ENCODE measurements at regions not wholly inside any gene's neighbourhood (a gene's known extent, or its start where the extent isn't known, plus 50 kb on each side); places are given as distances from the start of the nearest gene placed in this dataset.
"Not testable (repeated sequence)": the region's sequence is repeated elsewhere in the genome, so short reads cannot be mapped to it uniquely, and the experiment has no call there.

DNA sequence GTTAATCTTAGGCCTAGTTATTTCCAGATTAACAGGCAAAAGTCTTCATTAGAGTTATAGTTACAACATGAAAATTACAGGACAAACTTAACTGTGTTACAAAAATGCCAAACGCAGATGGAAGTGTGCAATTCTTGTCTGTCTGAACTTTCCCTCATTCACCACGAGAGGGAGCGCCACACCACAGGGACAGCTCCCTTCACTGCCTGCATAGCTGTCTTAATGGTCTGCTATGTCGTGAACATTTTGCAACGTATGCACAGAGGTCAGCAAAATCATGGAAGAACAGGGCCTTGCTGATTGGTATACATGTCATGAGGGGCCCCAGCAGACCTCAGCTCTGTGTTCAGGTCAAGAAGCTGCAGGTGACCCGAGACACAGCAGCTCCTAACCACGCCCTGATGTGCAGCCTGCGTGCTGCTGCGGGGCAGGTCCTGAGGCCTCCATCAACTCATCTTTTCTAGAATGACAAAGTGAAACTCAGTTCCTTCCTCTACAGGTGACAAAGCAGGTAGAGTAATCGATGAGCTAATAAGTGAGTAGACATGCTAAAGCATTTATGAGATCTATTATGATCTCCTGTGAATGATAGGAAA lies 78.8 kb upstream of the ATP8B1 start:
- peak; percentile 50 for DNase-seq (ENCODE audit: low spot score)

DNA sequence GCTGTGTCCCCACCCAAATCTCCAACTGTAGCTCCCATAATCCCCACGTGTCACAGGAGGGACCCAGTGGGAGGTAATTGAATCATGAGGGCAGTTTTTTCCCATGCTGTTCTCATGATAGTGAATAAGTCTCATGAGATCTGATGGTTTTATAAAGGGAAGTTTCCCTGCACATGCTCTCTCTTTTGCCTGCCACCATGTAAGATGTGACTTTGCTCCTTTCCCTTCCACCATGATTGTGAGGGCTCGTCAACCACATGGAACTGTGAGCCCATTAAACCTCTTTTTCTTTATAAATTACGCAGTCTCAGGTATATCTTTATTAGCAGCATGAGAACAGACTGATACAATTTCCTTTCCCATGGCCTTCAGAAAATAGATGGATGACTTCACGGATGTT lies 76.8 kb upstream of the ATP8B1 start:
- not testable (repeated sequence) for DNase-seq (ENCODE audit: low spot score)

DNA sequence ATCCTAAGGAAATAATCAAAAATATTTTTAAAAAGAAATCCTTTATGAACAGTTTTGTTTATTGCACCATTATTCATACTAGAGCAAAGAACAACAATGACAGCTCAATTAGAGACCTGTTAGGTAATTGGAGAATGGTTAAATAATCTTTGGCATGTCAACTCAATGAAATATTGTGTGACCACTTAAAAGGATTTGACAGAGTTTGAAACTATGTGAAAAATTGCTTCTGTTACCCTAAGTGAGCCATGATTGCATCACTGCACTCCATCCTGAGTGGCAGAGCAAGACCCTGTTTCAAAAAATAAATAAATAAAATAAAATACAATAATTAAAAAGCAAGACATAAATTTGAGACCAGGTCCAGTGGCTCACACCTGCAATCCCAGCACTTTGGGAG lies 66.1 kb upstream of the ATP8B1 start:
- DNase-seq (ENCODE audit: low spot score): no peak

DNA sequence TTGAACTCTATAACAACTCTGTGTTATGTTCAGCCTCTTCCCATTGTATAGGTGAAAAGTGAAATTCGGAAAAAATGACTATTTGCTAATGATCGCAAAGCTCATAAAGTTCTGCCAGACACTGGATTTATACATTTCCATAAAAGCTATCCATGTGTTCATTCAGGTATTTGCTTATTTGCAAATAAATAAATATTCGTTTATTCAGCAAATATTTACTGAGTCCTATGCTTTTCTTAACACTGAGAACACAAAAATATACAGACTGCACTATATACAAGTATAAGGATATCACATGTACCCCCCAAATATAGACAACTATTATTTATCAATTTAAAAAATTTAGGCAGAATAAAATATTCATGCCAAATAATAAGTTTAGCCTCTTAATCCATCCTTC lies 63.2 kb upstream of the ATP8B1 start:
- no peak for DNase-seq (ENCODE audit: low spot score)

DNA sequence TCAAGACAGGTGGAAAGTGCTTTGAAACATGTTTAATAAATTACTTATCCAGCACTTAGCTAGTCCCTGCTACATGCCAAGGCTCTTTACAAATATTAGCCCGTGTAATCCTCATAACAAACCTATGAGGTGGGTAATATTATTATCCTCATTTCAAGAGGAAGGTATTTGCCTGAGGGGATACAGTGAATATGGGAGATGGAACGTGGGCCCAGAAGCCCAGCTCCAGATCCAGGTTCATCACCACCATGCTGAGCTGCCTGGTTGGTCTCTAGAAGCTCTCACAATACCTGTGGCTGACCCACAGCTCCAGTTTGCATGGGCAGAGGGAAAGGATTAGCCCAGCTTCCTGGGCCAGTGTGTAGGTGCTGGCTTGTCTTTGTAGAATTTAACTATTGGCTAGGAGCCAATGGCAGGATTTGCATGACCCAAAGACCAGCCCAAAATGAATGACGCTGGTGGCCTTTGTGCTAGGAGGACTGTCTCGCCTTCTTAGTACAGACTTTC lies 61.6 kb upstream of the ATP8B1 start:
- DNase-seq (ENCODE audit: low spot score): no peak

DNA sequence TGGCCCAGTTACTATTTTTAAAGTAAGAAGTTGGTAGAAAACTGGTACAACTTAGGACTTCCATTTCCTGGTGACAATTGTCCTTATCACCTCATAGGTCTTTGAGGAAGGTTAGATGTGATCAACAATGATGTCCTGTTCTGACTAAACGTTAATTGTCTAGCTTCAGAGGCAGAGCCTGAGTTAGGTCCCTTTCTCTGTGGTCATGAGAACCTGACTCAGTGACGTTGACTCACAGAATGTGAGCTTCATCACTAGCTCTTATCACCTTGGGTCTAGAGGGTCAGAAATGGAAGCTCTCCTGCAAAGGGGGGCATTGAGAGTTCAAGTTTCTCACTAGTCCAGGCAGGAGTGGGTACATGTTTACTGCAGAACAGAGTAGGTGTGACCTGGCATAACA lies 60.6 kb upstream of the ATP8B1 start:
- DNase-seq (ENCODE audit: low spot score): no peak

DNA sequence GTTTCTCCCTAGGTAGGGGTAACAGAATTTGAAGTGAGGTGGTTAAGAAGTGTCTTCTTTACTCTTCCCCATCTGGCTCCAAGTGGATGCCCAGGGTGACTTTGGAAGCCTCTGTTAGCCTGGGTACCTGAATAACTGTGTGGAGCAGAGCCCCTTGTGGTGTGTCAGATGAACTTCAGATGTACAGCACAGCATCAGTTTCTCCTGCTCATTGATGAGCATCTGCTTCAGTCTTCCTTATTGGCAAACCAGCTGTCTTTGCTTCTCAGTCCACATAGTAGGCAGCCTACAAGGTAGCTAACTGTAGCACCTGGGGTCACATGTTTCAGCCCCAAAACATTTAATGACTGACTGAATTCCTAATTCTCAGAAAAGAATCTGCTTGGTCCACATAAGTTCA lies 56.2 kb upstream of the ATP8B1 start:
- peak; percentile 17 for DNase-seq (ENCODE audit: low spot score)

DNA sequence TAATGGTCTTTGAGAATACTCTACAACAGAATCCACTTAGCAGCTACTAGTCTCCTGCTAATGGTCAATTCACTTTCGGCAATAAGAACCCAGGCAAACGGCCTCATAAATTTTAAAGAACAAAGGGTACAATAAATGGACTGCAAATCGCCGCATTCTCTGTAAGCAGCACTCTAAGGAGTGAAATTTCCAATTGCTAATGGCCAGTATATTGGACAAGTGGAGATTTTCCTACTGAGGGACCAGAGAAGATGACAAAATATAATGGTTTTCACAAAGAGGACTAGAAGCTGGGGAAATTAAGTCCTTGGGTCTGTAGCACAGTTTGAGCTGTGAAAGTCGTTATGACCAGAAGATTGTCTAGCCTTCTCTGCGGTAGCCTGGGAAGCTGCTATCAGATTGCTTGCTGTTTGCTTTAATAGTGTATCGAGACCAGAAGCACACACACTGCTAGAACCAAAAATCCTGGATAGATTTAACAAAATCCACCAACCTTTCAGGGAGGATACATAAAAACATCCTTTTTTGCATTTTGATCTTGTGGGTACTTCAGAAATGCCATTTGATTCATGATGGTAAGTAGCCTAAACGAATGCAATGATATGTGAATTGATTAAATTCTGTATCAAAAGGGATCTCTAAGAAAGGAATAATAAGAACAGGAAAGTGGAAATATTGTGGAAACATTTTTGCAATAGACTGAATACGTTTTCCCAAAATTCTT lies 53.6 kb upstream of the ATP8B1 start:
- DNase-seq (ENCODE audit: low spot score): no peak

GRCh38 chr18:57856128-57856527 lies 53.0 kb upstream of the ATP8B1 start:
- no peak for DNase-seq (ENCODE audit: low spot score)

DNA sequence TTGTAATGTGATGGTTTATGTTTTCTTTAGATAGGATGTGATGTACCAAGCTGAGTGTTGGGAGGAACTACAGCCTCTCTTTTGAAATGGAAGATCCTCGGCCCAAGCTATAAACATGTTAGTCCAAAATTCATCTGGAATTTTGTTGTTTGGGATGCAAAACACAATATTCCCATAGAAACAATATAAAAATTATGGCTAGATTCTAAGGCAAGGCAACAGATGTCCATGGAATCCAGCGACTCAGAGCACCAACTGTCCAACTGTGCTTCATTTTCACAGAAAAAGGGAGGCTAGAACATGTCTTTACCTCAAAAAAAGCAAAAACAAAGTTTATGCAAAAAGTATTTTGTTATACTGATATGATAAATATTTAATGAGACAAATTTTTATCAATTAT lies 52.4 kb upstream of the ATP8B1 start:
- DNase-seq (ENCODE audit: low spot score): no peak

GRCh38 chr18:57854726-57855125 lies 51.6 kb upstream of the ATP8B1 start:
- no peak for DNase-seq (ENCODE audit: low spot score)

DNA sequence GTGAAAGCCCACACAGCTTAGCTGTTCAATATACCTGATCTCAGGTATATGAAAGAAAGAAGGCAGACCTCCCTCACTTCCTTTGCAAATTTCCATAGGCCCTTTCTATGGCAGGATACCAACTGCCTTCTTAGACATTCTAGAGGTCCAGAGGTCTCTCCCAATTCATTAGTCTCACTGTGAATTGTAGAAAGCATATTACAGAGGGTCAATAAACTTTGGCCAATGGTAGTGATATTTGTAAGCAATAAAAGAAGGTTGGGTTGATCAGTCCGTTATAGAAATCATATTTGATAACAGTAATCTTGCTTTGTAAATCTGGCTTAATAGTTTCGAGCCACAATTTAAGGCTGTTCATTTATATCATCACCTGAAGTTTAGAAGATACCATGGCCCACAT lies 50.7 kb upstream of the ATP8B1 start:
- no peak for DNase-seq (ENCODE audit: low spot score)

DNA sequence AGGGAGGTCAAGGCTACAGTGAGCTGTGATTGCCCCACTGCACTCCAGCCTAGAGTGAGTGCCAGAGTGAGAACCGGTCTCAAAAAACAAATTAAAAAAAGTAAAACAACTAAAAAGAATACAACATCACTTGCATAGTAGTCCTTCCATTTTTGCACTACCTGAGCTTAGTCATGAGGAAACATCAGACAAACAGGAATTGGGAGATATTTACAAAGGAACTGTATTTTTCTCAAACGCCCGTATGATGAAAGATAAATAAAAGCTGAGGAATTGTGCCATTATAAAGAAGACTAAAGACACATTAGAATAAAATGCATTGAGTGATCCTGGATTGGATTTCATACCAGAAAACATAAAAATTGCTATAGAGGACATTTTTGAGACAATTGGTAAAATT lies 50.0 kb upstream of the ATP8B1 start:
- no peak for DNase-seq (ENCODE audit: low spot score)
